ENCODE measurements at regions not wholly inside any gene's neighbourhood (a gene's known extent, or its start where the extent isn't known, plus 50 kb on each side); places are given as distances from the start of the nearest gene placed in this dataset.
"Not testable (repeated sequence)": the region's sequence is repeated elsewhere in the genome, so short reads cannot be mapped to it uniquely, and the experiment has no call there.

- intact Hi-C loops (cut with DNase I): no loop called here
- no peak for DNase-seq
- no peak for ATAC-seq (ENCODE audit: poor library complexity)
These were observed 499.8 kb downstream of the IRS1 start for GRCh38 chr2:226299771-226300170.

GRCh38 chr2:226295681-226296080, 503.9 kb downstream of the IRS1 start:
- ATAC-seq (ENCODE audit: poor library complexity) (no peak), DNase-seq (no peak)
- intact Hi-C loops (cut with DNase I): no loop called here

- intact Hi-C loops (cut with DNase I): no loop called here
- DNase-seq (no peak), ATAC-seq (ENCODE audit: poor library complexity) (no peak)
These were observed 504.5 kb downstream of the IRS1 start for GRCh38 chr2:226295123-226295522.

- intact Hi-C loops (cut with DNase I); DNase-seq; ATAC-seq (ENCODE audit: poor library complexity): not testable (repeated sequence)
These were observed 508.3 kb downstream of the IRS1 start for GRCh38 chr2:226291281-226291680.

- intact Hi-C loops (cut with DNase I): no loop called here
- ATAC-seq (ENCODE audit: poor library complexity): no peak
- no peak for DNase-seq
These were observed 512.7 kb downstream of the IRS1 start for GRCh38 chr2:226286916-226287315.

- intact Hi-C loops (cut with DNase I): no loop called here
- DNase-seq: no peak
- ATAC-seq (ENCODE audit: poor library complexity): no peak
These were observed 515.8 kb downstream of the IRS1 start for GRCh38 chr2:226283796-226284195.

GRCh38 chr2:226282151-226282550, 517.5 kb downstream of the IRS1 start:
- intact Hi-C loops (cut with DNase I): no loop called here
- no peak for ATAC-seq (ENCODE audit: poor library complexity)
- no peak for DNase-seq

- intact Hi-C loops (cut with DNase I); DNase-seq; ATAC-seq (ENCODE audit: poor library complexity): not testable (repeated sequence)
These were observed 519.5 kb downstream of the IRS1 start for GRCh38 chr2:226280136-226280535.

- DNase-seq (no peak), ATAC-seq (ENCODE audit: poor library complexity) (no peak)
These were observed 524.4 kb downstream of the IRS1 start for GRCh38 chr2:226275215-226275614.

GRCh38 chr2:226274143-226274542, 525.5 kb downstream of the IRS1 start:
- no peak for ATAC-seq (ENCODE audit: poor library complexity)
- intact Hi-C loops (cut with DNase I): no loop called here
- no peak for DNase-seq

More at GRCh38 chr2:226275215-226275614, 524.4 kb downstream of the IRS1 start:
- intact Hi-C loops (cut with DNase I): no loop called here

- DNase-seq (no peak), ATAC-seq (ENCODE audit: poor library complexity) (no peak)
- intact Hi-C loops (cut with DNase I): no loop called here
These were observed 526.2 kb downstream of the IRS1 start for GRCh38 chr2:226273440-226273839.

GRCh38 chr2:226272435-226272834, 527.2 kb downstream of the IRS1 start:
- DNase-seq (no peak), ATAC-seq (ENCODE audit: poor library complexity) (no peak)
- intact Hi-C loops (cut with DNase I): no loop called here

- intact Hi-C loops (cut with DNase I): no loop called here
- DNase-seq: no peak
- no peak for ATAC-seq (ENCODE audit: poor library complexity)
These were observed 529.1 kb downstream of the IRS1 start for GRCh38 chr2:226270285-226271058.

- ATAC-seq (ENCODE audit: poor library complexity) (no peak), DNase-seq (no peak)
- intact Hi-C loops (cut with DNase I): no loop called here
These were observed 531.9 kb downstream of the IRS1 start for GRCh38 chr2:226267516-226268289.

GRCh38 chr2:226256709-226257376, 542.8 kb downstream of the IRS1 start:
- DNase-seq (no peak), ATAC-seq (ENCODE audit: poor library complexity) (no peak)
- intact Hi-C loops (cut with DNase I): no loop called here

- intact Hi-C loops (cut with DNase I): no loop called here
- DNase-seq (no peak), ATAC-seq (ENCODE audit: poor library complexity) (no peak)
These were observed 543.4 kb downstream of the IRS1 start for GRCh38 chr2:226256237-226256636.

- DNase-seq (no peak), ATAC-seq (ENCODE audit: poor library complexity) (no peak)
- intact Hi-C loops (cut with DNase I): no loop called here
These were observed 548.0 kb downstream of the IRS1 start for GRCh38 chr2:226251661-226252060.

- ATAC-seq (ENCODE audit: poor library complexity) (no peak), DNase-seq (no peak)
- intact Hi-C loops (cut with DNase I): no loop called here
These were observed 552.0 kb downstream of the IRS1 start for GRCh38 chr2:226247289-226248275.

All from Right ventricle myocardium superior (tissue), 1 donor.